ENCODE measurements at regions not wholly inside any gene's neighbourhood (a gene's known extent, or its start where the extent isn't known, plus 50 kb on each side); places are given as distances from the start of the nearest gene placed in this dataset.

- no peak for TF ChIP-seq POLR2A (IDR thresholded peaks at IDR 0.05; ENCODE audit: low read depth)
- no peak for TF ChIP-seq CTCF (IDR thresholded peaks at IDR 0.05)
- TF ChIP-seq POLR2AphosphoS5 (IDR thresholded peaks at IDR 0.05), result no peak
- TF ChIP-seq EP300 (IDR thresholded peaks at IDR 0.05), result no peak
- no peaks in the 10 kb centered on the region for H3K9me3 ChIP-seq
- H3K27ac ChIP-seq (replicated peaks in 1 of 4), result no peak overlapping the region
- no peaks in the 10 kb centered on the region for H3K4me1 ChIP-seq
- no peaks in the 10 kb centered on the region for H3K36me3 ChIP-seq
- no peak overlapping the region for H3K4me3 ChIP-seq
- intact Hi-C loops (cut with DNase I), result no loop called here
- 34% methylated on average over 2 of the region's 2 CpGs for WGBS
- peaks cover 0 to 11% (median 0%) of the 10 kb centered on the region in 4 donors for H3K27me3 ChIP-seq
- no peak for DNase-seq (ENCODE audit: extremely low spot score)
Observed at GRCh38 chr1:63099188-63099587, 223.2 kb upstream of the FOXD3 start.

GRCh38 chr1:63101336-63101735, 221.0 kb upstream of the FOXD3 start:
- TF ChIP-seq POLR2A (IDR thresholded peaks at IDR 0.05; ENCODE audit: low read depth) (no peak), EP300 (IDR thresholded peaks at IDR 0.05) (no peak), POLR2AphosphoS5 (IDR thresholded peaks at IDR 0.05) (no peak), CTCF (IDR thresholded peaks at IDR 0.05) (no peak)
- WGBS, result 84% methylated on average over 3 of the region's 3 CpGs
- intact Hi-C loops (cut with DNase I), result no loop called here

GRCh38 chr1:63103682-63104081, 218.7 kb upstream of the FOXD3 start:
- no peak for DNase-seq (ENCODE audit: extremely low spot score)
- intact Hi-C loops (cut with DNase I), result no loop called here
- no peak for TF ChIP-seq POLR2AphosphoS5 (IDR thresholded peaks at IDR 0.05)
- no peak for TF ChIP-seq POLR2A (IDR thresholded peaks at IDR 0.05; ENCODE audit: low read depth)
- no peak for TF ChIP-seq EP300 (IDR thresholded peaks at IDR 0.05)
- no peak for TF ChIP-seq CTCF (IDR thresholded peaks at IDR 0.05)
- H3K27me3 ChIP-seq, result peaks cover 0 to 3% (median 0%) of the 10 kb centered on the region in 4 donors
- no peak overlapping the region for H3K27ac ChIP-seq (replicated peaks in 1 of 4)
- WGBS, result 42% methylated on average over 1 of the region's 1 CpG
- H3K9me3 ChIP-seq, result no peaks in the 10 kb centered on the region
- no peaks in the 10 kb centered on the region for H3K4me1 ChIP-seq
- no peaks in the 10 kb centered on the region for H3K36me3 ChIP-seq
- no peak overlapping the region for H3K4me3 ChIP-seq

More at GRCh38 chr1:63101336-63101735, 221.0 kb upstream of the FOXD3 start:
- Histone ChIP-seq H3K4me1 (no peaks in the 10 kb centered on the region), H3K27ac (replicated peaks in 1 of 4) (no peak overlapping the region), H3K4me3 (no peak overlapping the region), H3K9me3 (no peaks in the 10 kb centered on the region), H3K36me3 (no peaks in the 10 kb centered on the region), H3K27me3 (peaks cover 0 to 9% (median 0%) of the 10 kb centered on the region in 4 donors)
- no peak for DNase-seq (ENCODE audit: extremely low spot score)

- intact Hi-C loops (cut with DNase I), result no loop called here
- Histone ChIP-seq H3K27me3 (peaks cover 0 to 3% (median 0%) of the 10 kb centered on the region in 4 donors), H3K4me1 (no peaks in the 10 kb centered on the region), H3K36me3 (no peaks in the 10 kb centered on the region), H3K9me3 (no peaks in the 10 kb centered on the region), H3K4me3 (no peak overlapping the region), H3K27ac (replicated peaks in 1 of 4) (no peak overlapping the region)
- 21% methylated on average over 1 of the region's 1 CpG for WGBS
- TF ChIP-seq POLR2AphosphoS5 (IDR thresholded peaks at IDR 0.05), result no peak
- no peak for TF ChIP-seq EP300 (IDR thresholded peaks at IDR 0.05)
- TF ChIP-seq POLR2A (IDR thresholded peaks at IDR 0.05; ENCODE audit: low read depth), result no peak
- no peak for TF ChIP-seq CTCF (IDR thresholded peaks at IDR 0.05)
- no peak for DNase-seq (ENCODE audit: extremely low spot score)
Observed at GRCh38 chr1:63107066-63107465, 215.3 kb upstream of the FOXD3 start.

- WGBS, result 50% methylated on average over 1 of the region's 1 CpG
- Histone ChIP-seq H3K4me1 (no peaks in the 10 kb centered on the region), H3K27ac (replicated peaks in 1 of 4) (no peak overlapping the region), H3K27me3 (no peaks in the 10 kb centered on the region), H3K9me3 (no peaks in the 10 kb centered on the region), H3K4me3 (no peak overlapping the region), H3K36me3 (no peaks in the 10 kb centered on the region)
- intact Hi-C loops (cut with DNase I), result no loop called here
- TF ChIP-seq POLR2AphosphoS5 (IDR thresholded peaks at IDR 0.05) (no peak), EP300 (IDR thresholded peaks at IDR 0.05) (no peak), CTCF (IDR thresholded peaks at IDR 0.05) (no peak), POLR2A (IDR thresholded peaks at IDR 0.05; ENCODE audit: low read depth) (no peak)
- no peak for DNase-seq (ENCODE audit: extremely low spot score)
Observed at GRCh38 chr1:63108206-63108605, 214.2 kb upstream of the FOXD3 start.
